HepG2 (cell line): ENCODE measurements at regions not wholly inside any gene's neighbourhood (a gene's known extent, or its start where the extent isn't known, plus 50 kb on each side); places are given as distances from the start of the nearest gene placed in this dataset.

ENCODE experiments used
- ATAC-seq: fragments of 200-7000 bp; cut with Tn5 transposase; 3 replicates; pipeline ENCODE4 v1.9.1; 2020; ENCODE audit warnings: mild to moderate bottlenecking, moderate library complexity
- BruUV-seq: library from RNA; stranded (reverse); fragments of 400-500 nt; replicated peaks from 2 replicates; lab custom pipeline; 2021; lab: Mats Ljungman, UMichigan
- CTCF ChIA-PET: fragments of 300-600 bp; formaldehyde crosslinking; extraction: SDS; loops from one replicate; lab custom pipeline; 2021; ENCODE audit warnings: low total read pairs, inconsistent platforms, low intra/inter-chr PET ratio; lab: Yijun Ruan, JAX
- POLR2A ChIA-PET: fragments of 350-600 bp; sonication (Branson Sonifier 250); formaldehyde crosslinking; loops from one replicate; lab custom pipeline; 2020; ENCODE audit warnings: antibody characterized with exemption, inconsistent platforms; lab: Yijun Ruan, JAX
- DNase-seq: peaks from one replicate; pipeline ENCODE4 v3.0.0-alpha.2; 2015; ENCODE audit warnings: low spot score
- FAIRE-seq: peaks from 3 replicates; lab custom pipeline; 2011; peaks lifted over from hg19 to GRCh38; lab: Jason Lieb, UNC
- H2AFZ ChIP-seq: one replicate; pipeline ENCODE4 v1.6.1; 2011; ENCODE audit warnings: low read length, inconsistent platforms
- H3K27ac ChIP-seq: fragments of 300-600 bp; 3 replicates; pipeline ENCODE4 v1.8.0; 2011; ENCODE audit warnings: mixed run types, mild to moderate bottlenecking, mixed read lengths, low read length, inconsistent platforms; ENCODE audit not compliant: insufficient read depth; ENCODE audit errors: extremely low read length
- H3K27me3 ChIP-seq, 2 experiments: fragments of 200-600 bp in 1 of 2; 2 replicates in 1 of 2; 3 replicates in 1 of 2; pipeline versions ENCODE4 v1.6.0 to v1.8.0; 2011; ENCODE audit warnings: low read length in 2 of 2, mild to moderate bottlenecking in 2 of 2, moderate library complexity in 2 of 2, inconsistent platforms in 1 of 2; ENCODE audit not compliant: insufficient read depth in 2 of 2, control insufficient read depth in 1 of 2
- H3K36me3 ChIP-seq, 2 experiments: fragments of 200-600 bp in 1 of 2; replicated peaks in 1 of 2; 2 replicates in 1 of 2; 3 replicates in 1 of 2; pipeline versions ENCODE4 v1.5.1 to v1.8.0; 2011; ENCODE audit warnings: low read length in 2 of 2, inconsistent platforms in 1 of 2; ENCODE audit not compliant: insufficient read depth in 2 of 2, control insufficient read depth in 1 of 2
- H3K4me1 ChIP-seq: 2 replicates; pipeline ENCODE4 v1.5.1; 2012; ENCODE audit warnings: low read length, inconsistent platforms; ENCODE audit not compliant: insufficient read depth
- H3K4me2 ChIP-seq: 2 replicates; pipeline ENCODE4 v1.6.0; 2011; ENCODE audit warnings: low read depth, low read length, inconsistent platforms
- H3K4me3 ChIP-seq, 3 experiments: fragments of 200-600 bp in 1 of 3; sonication (generic), shearing (Covaris generic) in 1 of 3; replicated peaks in 1 of 3; 2 replicates each; pipeline ENCODE4 v1.5.1; 2011 to 2016; ENCODE audit warnings: low read length in 3 of 3, inconsistent platforms in 2 of 3, low read depth in 2 of 3, mild to moderate bottlenecking in 2 of 3, control low read depth in 1 of 3, mixed read lengths in 1 of 3; ENCODE audit not compliant: insufficient read depth in 1 of 3
- H3K79me2 ChIP-seq: one replicate; pipeline ENCODE4 v1.6.1; 2011; ENCODE audit warnings: low read length, inconsistent platforms; ENCODE audit not compliant: insufficient read depth
- H3K9ac ChIP-seq: 2 replicates; pipeline ENCODE4 v1.6.0; 2011; ENCODE audit warnings: mild to moderate bottlenecking, low read depth, low read length, inconsistent platforms; ENCODE audit not compliant: insufficient read depth
- H3K9me3 ChIP-seq: 2 replicates; pipeline ENCODE4 v1.5.1; 2012; ENCODE audit warnings: mild to moderate bottlenecking, low read length
- H4K20me1 ChIP-seq: 2 replicates; pipeline ENCODE4 v1.6.0; 2011; ENCODE audit warnings: inconsistent platforms, mild to moderate bottlenecking, low read length, moderate library complexity; ENCODE audit not compliant: insufficient read depth
- ETV6 ChIP-seq: sonication (generic); formaldehyde crosslinking; conservative IDR thresholded peaks from 2 replicates; pipeline ENCODE4 v1.4.0; 2020; ENCODE audit warnings: missing genetic modification reagents
- FOXJ3 ChIP-seq: sonication (generic); formaldehyde crosslinking; IDR thresholded peaks from 2 replicates; pipeline ENCODE4 v1.4.0; 2020; ENCODE audit warnings: missing genetic modification reagents, mild to moderate bottlenecking, borderline replicate concordance
- IRF2 ChIP-seq: IDR thresholded peaks from 2 replicates; pipeline ENCODE4 v1.6.1; 2018; ENCODE audit warnings: missing genetic modification reagents, missing compliant biosample characterization
- KAT2B ChIP-seq: fragments of 150-350 bp; IDR thresholded peaks from 2 replicates; pipeline ENCODE4 v1.6.1; 2014; ENCODE audit warnings: low read depth, low read length, borderline replicate concordance
- NPAS2 ChIP-seq: sonication (generic); formaldehyde crosslinking; IDR thresholded peaks from 2 replicates; pipeline ENCODE4 v1.8.0; 2022; ENCODE audit warnings: mild to moderate bottlenecking, missing genetic modification reagents, borderline replicate concordance
- RCOR2 ChIP-seq: IDR thresholded peaks from 2 replicates; pipeline ENCODE4 v1.6.1; 2016; ENCODE audit warnings: missing biosample characterization, missing genetic modification reagents
- SIN3B ChIP-seq: fragments of 150-350 bp; IDR thresholded peaks from 2 replicates; pipeline ENCODE4 v1.6.1; 2014; ENCODE audit warnings: low read length
- ZFY ChIP-seq: sonication (generic); formaldehyde crosslinking; IDR thresholded peaks from 2 replicates; pipeline ENCODE4 v1.4.0; 2020; ENCODE audit warnings: missing genetic modification reagents
- ZNF12 ChIP-seq: sonication (generic); formaldehyde crosslinking; IDR thresholded peaks from 2 replicates; pipeline ENCODE4 v1.5.0; 2020; ENCODE audit warnings: missing genetic modification reagents
- ZNF124 ChIP-seq: sonication (generic); formaldehyde crosslinking; IDR thresholded peaks from 2 replicates; pipeline ENCODE4 v1.4.0; 2020; ENCODE audit warnings: missing genetic modification reagents
- ZNF281 ChIP-seq: sonication (generic); formaldehyde crosslinking; IDR thresholded peaks from 2 replicates; pipeline ENCODE4 v1.4.0; 2020; ENCODE audit warnings: missing genetic modification reagents, borderline replicate concordance
- ZNF292 ChIP-seq: sonication (generic); formaldehyde crosslinking; IDR thresholded peaks from 2 replicates; pipeline ENCODE4 v1.8.1; 2022; ENCODE audit warnings: mild to moderate bottlenecking, low read depth, missing genetic modification reagents, borderline replicate concordance
- ZNF382 ChIP-seq: sonication (generic); formaldehyde crosslinking; IDR thresholded peaks from 2 replicates; pipeline ENCODE4 v1.5.0; 2020; ENCODE audit warnings: missing genetic modification reagents, mild to moderate bottlenecking, borderline replicate concordance
- ZNF563 ChIP-seq: sonication (generic); formaldehyde crosslinking; IDR thresholded peaks from 2 replicates; pipeline ENCODE4 v1.8.0; 2022; ENCODE audit warnings: mild to moderate bottlenecking, moderate library complexity, missing genetic modification reagents
- ZZZ3 ChIP-seq: sonication (generic); formaldehyde crosslinking; IDR thresholded peaks from 2 replicates; pipeline ENCODE4 v1.4.0; 2020; ENCODE audit warnings: missing genetic modification reagents, mild to moderate bottlenecking, borderline replicate concordance
- WGBS: methylation state at CpG from one replicate; pipeline ENCODE4 v1.1.6; 2017; ENCODE audit warnings: low lambda C conversion rate; 5-methylcytosine and 5-hydroxymethylcytosine counted together
- in situ Hi-C: cut with HindIII; loops from 2 replicates; pipeline ENCODE4 v1.10.0; 2017; ENCODE audit warnings: low pct_unique_long_range_greater_than_20kb; ENCODE audit not compliant: extremely low pct_ligation_motif_present
- intact Hi-C: fragments of 100-400 bp; cut with micrococcal nuclease; formaldehyde crosslinking; loops from one replicate; pipeline ENCODE4 v1.10.0; 2022; ENCODE audit not compliant: unreplicated experiment
- TF ChIP-seq, protein P1 (sequence below): sonication (generic); formaldehyde crosslinking; IDR thresholded peaks from 2 replicates; pipeline ENCODE4 v1.4.0; 2020; ENCODE audit warnings: mild to moderate bottlenecking, low read depth, missing genetic modification reagents

DNA sequence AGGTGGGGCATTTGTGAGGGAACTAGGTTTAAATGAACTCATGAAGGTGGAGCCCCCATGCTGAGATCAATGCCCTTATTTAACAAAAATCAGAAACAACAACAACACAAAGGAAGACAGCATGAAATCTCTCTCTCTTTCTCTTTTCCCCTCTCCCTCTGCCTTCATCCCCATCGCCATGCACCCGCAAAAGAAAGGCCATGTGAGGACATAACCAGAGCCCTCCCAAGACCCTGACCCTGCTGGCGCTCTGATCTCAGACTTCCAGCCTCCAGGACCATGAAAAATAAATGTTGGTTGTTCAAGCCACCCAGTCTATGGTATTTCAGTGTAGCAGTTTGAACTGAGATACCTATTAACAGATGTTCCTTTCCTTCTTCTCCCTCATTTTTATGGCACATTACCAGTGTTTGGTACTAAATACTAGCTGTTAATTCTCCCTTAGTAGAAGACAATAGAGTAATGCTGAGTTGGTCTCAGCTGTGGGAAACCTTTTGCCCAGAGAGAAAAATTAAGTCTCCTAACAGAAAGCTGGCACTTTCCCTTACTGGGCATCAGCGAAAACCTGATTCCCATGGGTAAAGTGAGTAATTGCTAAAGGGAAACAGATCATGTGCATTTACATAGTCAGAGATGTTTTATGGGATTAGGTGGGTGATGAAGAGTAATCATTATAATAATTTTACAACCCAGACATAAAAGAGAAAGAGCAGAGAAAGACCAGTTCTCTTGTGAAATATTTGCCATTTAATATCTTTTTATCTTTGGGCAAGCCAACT, 264.0 kb upstream of the PLEKHG7 start:
- WGBS, result 25% methylated on average over 4 of the region's 4 CpGs
- in situ Hi-C loops, result no loop called here
- DNase-seq (no peak), FAIRE-seq (no peak), ATAC-seq (no peak)
- Histone ChIP-seq H3K4me2 (no peak overlapping the region), H3K4me3 (no peak overlapping the region), H3K9ac (no peak overlapping the region), H3K27me3 (no peaks in the 10 kb centered on the region), H3K79me2 (no peaks in the 10 kb centered on the region), H2AFZ (no peak overlapping the region), H3K27ac (no peak overlapping the region), H3K9me3 (no peaks in the 10 kb centered on the region), H3K36me3 (no peaks in the 10 kb centered on the region), H3K4me1 (no peaks in the 10 kb centered on the region), H4K20me1 (no peaks in the 10 kb centered on the region)
- ChIA-PET CTCF (no interaction called here), POLR2A (no interaction called here)
- intact Hi-C loops, result no loop called here
- TF ChIP-seq IRF2 (CRISPR knock-in tag) (no peak), ZNF563 (CRISPR knock-in tag) (no peak)
- no TSS peak for BruUV-seq

DNA sequence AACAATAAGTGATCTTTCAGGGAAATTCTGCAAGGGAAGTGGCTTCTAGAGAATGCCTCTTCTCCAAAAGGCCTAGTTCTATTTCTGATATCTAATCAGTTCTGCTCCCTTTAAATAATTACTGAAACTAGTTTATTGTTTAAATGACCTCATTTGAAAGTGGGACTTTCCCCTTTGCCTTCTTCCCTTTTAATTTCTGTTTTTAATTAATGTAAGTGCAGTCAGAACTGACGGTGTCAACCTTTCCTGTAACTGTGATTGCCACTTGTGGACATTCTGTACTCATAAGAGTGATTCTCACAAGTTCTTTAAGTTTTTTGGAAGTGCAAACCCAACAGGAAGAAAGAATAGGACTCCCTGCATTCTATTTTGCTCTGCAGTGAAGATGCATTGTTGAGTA, 265.3 kb upstream of the PLEKHG7 start:
- 3% methylated on average over 1 of the region's 1 CpG for WGBS
- no peak for TF ChIP-seq FOXJ3
- TF ChIP-seq ZNF382 (CRISPR knock-in tag), result no peak
- no peak for TF ChIP-seq ZZZ3 (CRISPR knock-in tag)
- no peak for TF ChIP-seq SIN3B
- TF ChIP-seq ZNF281 (CRISPR knock-in tag), result no peak
- no peak for TF ChIP-seq NPAS2
- no peak for TF ChIP-seq RCOR2 (CRISPR knock-in tag)
- TF ChIP-seq, protein P1, sequence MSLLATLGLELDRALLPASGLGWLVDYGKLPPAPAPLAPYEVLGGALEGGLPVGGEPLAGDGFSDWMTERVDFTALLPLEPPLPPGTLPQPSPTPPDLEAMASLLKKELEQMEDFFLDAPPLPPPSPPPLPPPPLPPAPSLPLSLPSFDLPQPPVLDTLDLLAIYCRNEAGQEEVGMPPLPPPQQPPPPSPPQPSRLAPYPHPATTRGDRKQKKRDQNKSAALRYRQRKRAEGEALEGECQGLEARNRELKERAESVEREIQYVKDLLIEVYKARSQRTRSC (CRISPR knock-in tag), result no peak
- TF ChIP-seq ZNF12, result no peak
- TF ChIP-seq ZNF292 (CRISPR knock-in tag), result no peak
- TF ChIP-seq ETV6 (CRISPR knock-in tag), result no peak
- TF ChIP-seq KAT2B, result no peak
- no peak for TF ChIP-seq ZNF124 (CRISPR knock-in tag)
- TF ChIP-seq ZFY (CRISPR knock-in tag), result no peak
- FAIRE-seq (no peak), DNase-seq (no peak), ATAC-seq (no peak)
- ChIA-PET CTCF (no interaction called here), POLR2A (no interaction called here)
- Histone ChIP-seq H3K36me3 (no peaks in the 10 kb centered on the region), H4K20me1 (no peaks in the 10 kb centered on the region), H3K4me1 (no peaks in the 10 kb centered on the region), H2AFZ (no peak overlapping the region), H3K9ac (no peak overlapping the region), H3K9me3 (no peaks in the 10 kb centered on the region), H3K79me2 (no peaks in the 10 kb centered on the region), H3K27me3 (no peaks in the 10 kb centered on the region), H3K4me3 (no peak overlapping the region), H3K27ac (no peak overlapping the region), H3K4me2 (no peak overlapping the region)
- BruUV-seq, result no TSS peak
- intact Hi-C loops (no loop called here), in situ Hi-C loops (no loop called here)
